M059J (cell line): ENCODE measurements at regions not wholly inside any gene's neighbourhood (a gene's known extent, or its start where the extent isn't known, plus 50 kb on each side); places are given as distances from the start of the nearest gene placed in this dataset.

ENCODE experiments used
- DNase-seq: peaks from one replicate; pipeline ENCODE4 v3.0.0-alpha.2; 2012; ENCODE audit warnings: low read depth

DNA sequence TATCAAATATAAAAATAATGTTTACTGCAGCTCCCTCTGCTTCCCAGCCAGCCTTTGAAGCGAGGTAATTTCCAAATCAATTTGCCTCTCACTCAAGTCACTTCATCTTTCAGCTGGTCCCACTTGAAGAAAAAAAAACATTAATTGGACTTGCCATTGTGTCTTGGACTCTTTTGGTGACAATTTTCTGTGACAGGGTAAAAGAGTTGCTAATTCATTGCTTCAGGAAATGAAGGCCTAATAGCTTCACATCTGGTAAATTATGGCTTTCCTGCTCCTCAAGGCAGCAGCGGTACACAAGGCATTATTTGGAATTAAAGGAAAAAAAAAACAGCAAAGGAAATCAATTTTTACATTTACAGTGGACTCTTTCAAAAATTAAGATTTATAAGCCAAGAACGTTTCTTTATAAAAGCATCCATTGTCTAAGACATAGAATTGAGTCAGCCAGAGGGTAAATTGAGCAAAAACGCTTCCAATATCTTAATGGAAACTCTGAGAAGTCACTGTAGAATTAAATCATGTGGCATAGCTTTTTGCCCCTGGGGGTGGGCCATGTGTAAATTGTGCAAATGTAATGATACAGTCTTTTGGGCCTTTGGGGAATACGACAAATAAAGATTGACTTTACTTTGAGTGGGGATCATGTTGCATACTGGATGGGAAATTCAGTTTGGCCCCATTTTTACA, 102.5 kb downstream of the LYPLAL1 start:
- no peak for DNase-seq

GRCh38 chr1:219273088-219273686, 99.5 kb downstream of the LYPLAL1 start:
- no peak for DNase-seq

GRCh38 chr1:219271818-219272535, 98.3 kb downstream of the LYPLAL1 start:
- DNase-seq: peak; percentile 35

DNA sequence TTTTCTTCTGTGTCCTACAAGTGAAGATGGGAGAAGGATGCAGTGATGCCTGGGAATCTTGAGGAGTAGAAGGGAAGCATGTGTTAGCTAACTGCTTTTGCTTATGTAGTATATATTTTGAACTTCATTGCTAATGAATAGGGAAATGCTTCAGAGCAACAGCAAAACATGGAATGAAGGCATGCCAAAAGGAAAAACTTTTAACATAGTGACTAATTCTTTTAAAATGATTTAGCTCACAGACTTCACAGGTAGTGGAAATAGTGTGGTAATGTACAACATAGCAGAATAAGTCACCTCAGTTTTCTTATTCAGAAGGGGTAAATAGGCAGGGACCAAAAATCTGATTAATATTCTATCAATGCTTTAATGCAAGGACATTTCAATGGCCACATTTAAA, 95.5 kb downstream of the LYPLAL1 start:
- peak; percentile 15 for DNase-seq

GRCh38 chr1:219266524-219266923, 92.8 kb downstream of the LYPLAL1 start:
- DNase-seq: peak; percentile 7

- no peak for DNase-seq
These were observed 91.4 kb downstream of the LYPLAL1 start for GRCh38 chr1:219265026-219265515.

DNA sequence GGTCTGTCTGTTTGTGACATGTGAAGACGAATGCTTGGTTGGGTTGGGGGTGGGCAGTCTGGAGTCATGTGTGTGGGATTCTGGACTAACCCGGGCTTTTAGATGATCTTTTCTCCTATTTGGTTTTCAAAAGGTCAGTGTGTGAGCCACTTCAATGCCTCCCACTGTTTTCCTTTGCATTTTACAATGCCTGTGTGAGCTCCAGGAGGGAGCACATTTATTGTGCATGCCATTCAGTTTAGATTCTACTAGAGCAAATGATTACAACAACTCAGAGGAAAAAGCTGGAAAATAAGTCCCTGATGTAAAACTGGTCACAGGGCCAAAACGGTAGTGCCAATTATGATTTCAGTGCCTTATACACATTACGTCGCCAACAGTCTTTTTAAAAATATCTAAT, 90.9 kb downstream of the LYPLAL1 start:
- DNase-seq: no peak
